Upper lobe of left lung (tissue), 6 donors: ENCODE measurements at regions not wholly inside any gene's neighbourhood (a gene's known extent, or its start where the extent isn't known, plus 50 kb on each side); places are given as distances from the start of the nearest gene placed in this dataset.
"Not testable (repeated sequence)": the region's sequence is repeated elsewhere in the genome, so short reads cannot be mapped to it uniquely, and the experiment has no call there.

Experiments
- ATAC-seq, 2 donors: fragments of 200-7000 bp; cut with Tn5 transposase; one replicate each; pipeline ENCODE4 v1.9.1; 2022; ENCODE audit warnings: mild to moderate bottlenecking in 2 of 2, moderate library complexity in 2 of 2; ENCODE audit not compliant: low FRiP score in 2 of 2
- DNase-seq, 2 donors: peaks; one replicate each; pipeline ENCODE4 v3.0.0-alpha.2; 2019 to 2020
- H3K27ac ChIP-seq, 4 donors: fragments of 200-600 bp; sonication (generic); one replicate each; pipeline ENCODE4 v1.5.1; 2016 to 2019
- H3K27me3 ChIP-seq, 4 donors: fragments of 200-600 bp; sonication (generic); one replicate each; pipeline ENCODE4 v1.5.1; 2017 to 2019
- H3K36me3 ChIP-seq, 4 donors: fragments of 200-600 bp; sonication (generic); one replicate each; pipeline ENCODE4 v1.5.1; 2016 to 2019
- H3K4me1 ChIP-seq, 4 donors: fragments of 200-600 bp; sonication (generic); one replicate each; pipeline ENCODE4 v1.5.1; 2018 to 2019
- H3K4me3 ChIP-seq, 4 donors: fragments of 200-600 bp; sonication (generic); one replicate each; pipeline ENCODE4 v1.5.1; 2017 to 2019; ENCODE audit warnings: mild to moderate bottlenecking in 2 of 4, moderate library complexity in 1 of 4
- H3K9me3 ChIP-seq, 4 donors: fragments of 200-600 bp; sonication (generic); one replicate each; pipeline ENCODE4 v1.5.1; 2018 to 2019
- CTCF ChIP-seq, 6 experiments: fragments of 450-650 bp in 4 of 6; fragments of 200-600 bp in 2 of 6; sonication (generic) in 2 of 6; IDR thresholded peaks; one replicate each; pipeline ENCODE4 v1.5.1; 2016 to 2019; ENCODE audit warnings: antibody characterized with exemption in 6 of 6
- EP300 ChIP-seq, 4 donors: sonication (generic); formaldehyde crosslinking; IDR thresholded peaks; one replicate each; pipeline ENCODE4 v1.5.1; 2017; ENCODE audit warnings: antibody characterized with exemption in 4 of 4, control low read depth in 2 of 4
- POLR2A ChIP-seq, 4 donors: fragments of 450-650 bp; IDR thresholded peaks; one replicate each; pipeline ENCODE4 v1.5.1; 2016 to 2017; ENCODE audit warnings: antibody characterized with exemption in 4 of 4, mild to moderate bottlenecking in 2 of 4
- POLR2AphosphoS5 ChIP-seq, 2 donors: sonication (generic); formaldehyde crosslinking; IDR thresholded peaks; one replicate each; pipeline ENCODE4 v1.5.1; 2017; ENCODE audit warnings: antibody characterized with exemption in 2 of 2
- WGBS, 2 donors: methylation state at CpG; one replicate each; pipeline ENCODE4 v1.1.5; 2017 to 2018; 5-methylcytosine and 5-hydroxymethylcytosine counted together
- small RNA-seq, 4 donors: library from RNA; depleted of rRNA; stranded (forward); fragments of <200 nt; gene quantifications; one replicate each; pipeline ENCODE3, GENCODE V24; 2016
- donor health status: DM: no; HTN: no; CAD: no; lungs with moderate emphysema.
- donor health status: DM: no; HTN: yes; CAD: no; lungs with severe emphysema.

- Histone ChIP-seq H3K27me3 (no peaks in the 10 kb centered on the region), H3K27ac (no peak overlapping the region), H3K4me1 (no peaks in the 10 kb centered on the region), H3K9me3 (peaks cover 0 to 90% (median 9%) of the 10 kb centered on the region in 4 donors), H3K36me3 (no peaks in the 10 kb centered on the region), H3K4me3 (no peak overlapping the region)
- no peak for ATAC-seq
- WGBS, 2 donors = 93 to 94% methylated on average over 6 to 14 of the region's 14 CpGs
- no peak for TF ChIP-seq CTCF (IDR thresholded peaks at IDR 0.05)
- no peak for TF ChIP-seq EP300 (IDR thresholded peaks at IDR 0.05)
- TF ChIP-seq POLR2A (IDR thresholded peaks at IDR 0.05) = no peak
- no peak for TF ChIP-seq POLR2AphosphoS5 (IDR thresholded peaks at IDR 0.05)
- DNase-seq = no peak
Measured at GRCh38 chr15:25250906-25251622, 187.8 kb downstream of the UBE3A start.

GRCh38 chr15:25251700-25252390 is 187.0 kb downstream of the UBE3A start:
- Histone ChIP-seq H3K27me3 (no peaks in the 10 kb centered on the region), H3K4me1 (no peaks in the 10 kb centered on the region), H3K9me3 (peaks cover 0 to 88% (median 9%) of the 10 kb centered on the region in 4 donors), H3K27ac (no peak overlapping the region), H3K4me3 (no peak overlapping the region), H3K36me3 (no peaks in the 10 kb centered on the region)
- 86 to 88% methylated on average over 10 to 16 of the region's 17 CpGs for WGBS, 2 donors
- no peak for TF ChIP-seq EP300 (IDR thresholded peaks at IDR 0.05)
- TF ChIP-seq CTCF (IDR thresholded peaks at IDR 0.05) = no peak
- TF ChIP-seq POLR2AphosphoS5 (IDR thresholded peaks at IDR 0.05) = no peak
- no peak for TF ChIP-seq POLR2A (IDR thresholded peaks at IDR 0.05)
- no peak for ATAC-seq
- DNase-seq = peak in 1 of 2 donors; percentile 13

GRCh38 chr15:25253048-25253973 is 185.5 kb downstream of the UBE3A start:
- peaks cover 0 to 84% (median 9%) of the 10 kb centered on the region in 4 donors for H3K9me3 ChIP-seq
- H3K27ac ChIP-seq, H3K27me3 ChIP-seq, H3K4me3 ChIP-seq, H3K36me3 ChIP-seq, ATAC-seq, H3K4me1 ChIP-seq: not testable (repeated sequence)
- WGBS, 2 donors = 92 to 96% methylated on average over 16 to 26 of the region's 35 CpGs
- DNase-seq = peak in 1 of 2 donors; percentile 76

- no peaks in the 10 kb centered on the region for H3K4me1 ChIP-seq
- no peak overlapping the region for H3K4me3 ChIP-seq
- DNase-seq (no peak), ATAC-seq (no peak)
- no peaks in the 10 kb centered on the region for H3K27me3 ChIP-seq
- H3K36me3 ChIP-seq = no peaks in the 10 kb centered on the region
- WGBS, 2 donors = 45 to 52% methylated on average over 6 of the region's 6 CpGs
- no peaks in the 10 kb centered on the region for H3K9me3 ChIP-seq
- no peak overlapping the region for H3K27ac ChIP-seq
- no peak for TF ChIP-seq EP300 (IDR thresholded peaks at IDR 0.05)
Measured at GRCh38 chr15:25268166-25268565, 170.7 kb downstream of the UBE3A start.

Small RNA genes lying in the stretch of these regions (small RNA-seq; reads per million reads assigned to genes)
- gene RF00105 = 0 reads per million in 4 donors
- 1.2 to 2.6 (median 1.8) reads per million in 4 donors for gene SNORD115-1
- 2.9 to 9.7 (median 6.3) reads per million in 4 donors for gene SNORD115-10
- gene SNORD115-11 = 0 reads per million in 4 donors
- 0 reads per million in 4 donors for gene SNORD115-12
- 0 to 1.7 (median 0.23) reads per million in 4 donors for gene SNORD115-14
- 1.2 to 5.8 (median 3.4) reads per million in 4 donors for gene SNORD115-15
- gene SNORD115-16 = 0 to 3.2 (median 1.4) reads per million in 4 donors
- gene SNORD115-17 = 0 reads per million in 4 donors
- gene SNORD115-18 = 0 reads per million in 4 donors
- 0 reads per million in 4 donors for gene SNORD115-19
- 0 to 1.7 (median 0.79) reads per million in 4 donors for gene SNORD115-2
- 1.0 to 3.7 (median 1.2) reads per million in 4 donors for gene SNORD115-20
- gene SNORD115-21 = 0.11 to 2.7 (median 1.3) reads per million in 4 donors
- gene SNORD115-22 = 0 reads per million in 4 donors
- gene SNORD115-23 = 0 to 0.33 (median 0.06) reads per million in 4 donors
- gene SNORD115-24 = 0 reads per million in 4 donors
- 0 reads per million in 4 donors for gene SNORD115-25
- 0 reads per million in 4 donors for gene SNORD115-27
- gene SNORD115-28 = 0 reads per million in 4 donors
- 0 reads per million in 4 donors for gene SNORD115-29
- gene SNORD115-3 = 0 to 0.55 (median 0.14) reads per million in 4 donors
- gene SNORD115-30 = 0 to 0.72 (median 0.43) reads per million in 4 donors
- gene SNORD115-31 = 0 to 0.31 (median 0) reads per million in 4 donors
- 1.8 to 4.6 (median 3.1) reads per million in 4 donors for gene SNORD115-32
- 0 to 0.79 (median 0.39) reads per million in 4 donors for gene SNORD115-33
- gene SNORD115-34 = 0 to 1.4 (median 0.85) reads per million in 4 donors
- 0 to 0.07 (median 0) reads per million in 4 donors for gene SNORD115-35
- gene SNORD115-36 = 0 reads per million in 4 donors
- gene SNORD115-37 = 0 to 0.37 (median 0.10) reads per million in 4 donors
- 1.2 to 2.2 (median 1.7) reads per million in 4 donors for gene SNORD115-38
- 0 to 0.43 (median 0.03) reads per million in 4 donors for gene SNORD115-39
- 0 to 0.92 (median 0.16) reads per million in 4 donors for gene SNORD115-4
- 2.9 to 7.6 (median 5.4) reads per million in 4 donors for gene SNORD115-40
- gene SNORD115-41 = 1.8 to 7.5 (median 4.6) reads per million in 4 donors
- 0 to 4.7 (median 1.9) reads per million in 4 donors for gene SNORD115-42
- gene SNORD115-43 = 0 reads per million in 4 donors
- gene SNORD115-44 = 0 to 4.4 (median 1.5) reads per million in 4 donors
- gene SNORD115-45 = 0 reads per million in 4 donors
- gene SNORD115-46 = 0 reads per million in 4 donors
- 0 reads per million in 4 donors for gene SNORD115-47
- gene SNORD115-5 = 0 to 3.0 (median 1.1) reads per million in 4 donors
- 0 reads per million in 4 donors for gene SNORD115-6
- gene SNORD115-7 = 0 reads per million in 4 donors
- gene SNORD115-8 = 0 to 1.4 (median 0.20) reads per million in 4 donors
- 0 reads per million in 4 donors for gene SNORD115-9
- gene SNORD116-1 = 12.3 to 136 (median 75.4) reads per million in 4 donors
- 0 to 0.07 (median 0.03) reads per million in 4 donors for gene SNORD116-10
- 0 to 0.55 (median 0.23) reads per million in 4 donors for gene SNORD116-11
- gene SNORD116-12 = 0 to 4.3 (median 1.9) reads per million in 4 donors
- 0.22 to 19.4 (median 11.1) reads per million in 4 donors for gene SNORD116-13
- gene SNORD116-14 = 24.4 to 420 (median 211) reads per million in 4 donors
- 4.2 to 20.0 (median 12.8) reads per million in 4 donors for gene SNORD116-15
- gene SNORD116-16 = 92.6 to 660 (median 374) reads per million in 4 donors
- gene SNORD116-17 = 0 reads per million in 4 donors
- 0.26 to 1,757 (median 61.8) reads per million in 4 donors for gene SNORD116-18
- gene SNORD116-19 = 0 reads per million in 4 donors
- 8.8 to 73.0 (median 53.2) reads per million in 4 donors for gene SNORD116-2
- 0 reads per million in 4 donors for gene SNORD116-22
- 3.2 to 87.2 (median 30.4) reads per million in 4 donors for gene SNORD116-23
- 110 to 555 (median 348) reads per million in 4 donors for gene SNORD116-24
- 994 to 1,642 (median 1,210) reads per million in 4 donors for gene SNORD116-25
- gene SNORD116-29 = 329 to 1,085 (median 720) reads per million in 4 donors
- gene SNORD116-3 = 0 to 0.72 (median 0) reads per million in 4 donors
- 0 to 0.14 (median 0.10) reads per million in 4 donors for gene SNORD116-30
- 0 reads per million in 4 donors for gene SNORD116-5
- 15.9 to 67.8 (median 59.3) reads per million in 4 donors for gene SNORD116-6
- 0 reads per million in 4 donors for gene SNORD116-7
- gene SNORD116-8 = 91.6 to 356 (median 248) reads per million in 4 donors
- 0 reads per million in 4 donors for gene SNORD116-9
